Pons (tissue), 1 donor: ENCODE measurements at regions not wholly inside any gene's neighbourhood (a gene's known extent, or its start where the extent isn't known, plus 50 kb on each side); places are given as distances from the start of the nearest gene placed in this dataset.
A peak's percentile ranks its signal among the peaks of the same experiment; 100 is the strongest.

ENCODE experiments used
- DNase-seq: peaks from one replicate; pipeline ENCODE4 v3.0.0-alpha.2; 2016; ENCODE audit warnings: low spot score

DNA sequence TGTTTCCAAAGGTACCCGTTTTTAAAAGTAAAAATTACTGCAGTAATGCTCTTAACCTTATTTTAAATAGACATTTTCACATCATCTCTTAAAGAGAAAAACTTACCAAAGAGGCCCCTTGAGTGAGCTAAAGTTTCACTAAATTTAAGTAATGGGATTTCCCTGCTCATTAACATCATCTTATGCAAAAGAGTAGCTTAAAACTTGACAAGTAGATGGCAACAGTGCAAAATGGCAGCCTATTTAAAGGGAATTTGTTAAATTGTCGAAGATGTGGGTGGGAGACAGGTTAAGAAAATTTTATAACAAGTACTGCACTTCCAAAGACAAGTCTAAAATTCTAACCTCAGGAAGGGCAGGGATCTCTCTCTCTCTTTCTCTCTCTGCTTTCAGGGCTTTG lies 271.7 kb upstream of the LDB2 start:
- DNase-seq = no peak

GRCh38 chr4:17169699-17170098 lies 271.3 kb upstream of the LDB2 start:
- no peak for DNase-seq

- peak; percentile 19 for DNase-seq
Observed at GRCh38 chr4:17168571-17168970, 270.1 kb upstream of the LDB2 start.

DNA sequence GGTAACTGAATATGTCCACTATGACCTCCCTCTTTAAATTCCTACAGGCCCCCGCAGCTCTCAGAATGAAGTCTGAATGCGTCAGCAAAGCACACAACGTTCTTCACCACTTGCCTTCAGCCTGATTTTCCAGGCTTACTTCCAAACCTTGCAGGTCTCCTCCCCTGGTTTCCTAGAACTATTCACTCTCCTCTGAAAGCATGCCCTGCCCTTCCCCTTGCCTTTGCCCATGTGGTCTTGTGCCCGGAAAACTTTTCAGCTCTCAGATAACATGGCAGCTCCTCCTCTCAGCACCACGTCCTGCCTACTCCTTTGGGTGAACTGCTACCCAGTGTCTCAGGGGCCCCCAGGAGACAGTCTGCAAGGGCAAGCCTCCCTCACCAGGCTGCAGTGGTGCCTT lies 268.5 kb upstream of the LDB2 start:
- DNase-seq = peak; percentile 38

GRCh38 chr4:17165286-17165685 lies 266.8 kb upstream of the LDB2 start:
- DNase-seq = no peak

- DNase-seq = no peak
Observed at GRCh38 chr4:17164666-17165065, 266.2 kb upstream of the LDB2 start.

DNA sequence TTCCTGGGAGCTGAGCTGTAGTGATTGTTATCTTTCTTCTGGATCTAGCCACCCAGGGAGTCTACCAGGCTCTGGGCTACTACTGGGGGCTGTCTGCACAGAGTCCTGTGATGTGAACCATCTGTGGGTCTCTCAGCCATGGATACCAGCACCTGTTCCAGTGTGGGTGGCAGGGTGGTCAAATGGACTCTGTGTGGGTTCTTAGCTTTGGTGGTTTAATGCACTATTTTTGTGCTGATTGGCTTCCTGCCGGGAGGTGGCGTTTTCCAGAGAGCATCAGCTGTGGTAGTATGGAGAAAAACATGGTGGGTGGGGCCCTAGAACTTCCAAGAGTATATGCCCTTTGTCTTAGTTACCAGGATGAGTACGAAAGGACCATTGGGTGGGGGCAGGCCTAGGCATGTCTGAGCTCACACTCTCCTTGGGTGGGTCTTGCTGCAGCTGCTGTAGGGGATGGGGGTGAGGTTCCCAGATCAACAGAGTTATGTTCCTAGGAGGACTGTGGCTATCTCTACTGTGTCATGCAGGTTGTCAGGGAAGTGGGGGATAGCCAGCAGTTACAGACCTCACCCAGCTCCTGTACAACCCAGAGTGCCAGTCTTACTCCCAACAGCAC lies 264.8 kb upstream of the LDB2 start:
- no peak for DNase-seq

- DNase-seq = no peak
Observed at GRCh38 chr4:17157304-17157703, 258.9 kb upstream of the LDB2 start.

GRCh38 chr4:17155486-17155885 lies 257.0 kb upstream of the LDB2 start:
- no peak for DNase-seq

DNA sequence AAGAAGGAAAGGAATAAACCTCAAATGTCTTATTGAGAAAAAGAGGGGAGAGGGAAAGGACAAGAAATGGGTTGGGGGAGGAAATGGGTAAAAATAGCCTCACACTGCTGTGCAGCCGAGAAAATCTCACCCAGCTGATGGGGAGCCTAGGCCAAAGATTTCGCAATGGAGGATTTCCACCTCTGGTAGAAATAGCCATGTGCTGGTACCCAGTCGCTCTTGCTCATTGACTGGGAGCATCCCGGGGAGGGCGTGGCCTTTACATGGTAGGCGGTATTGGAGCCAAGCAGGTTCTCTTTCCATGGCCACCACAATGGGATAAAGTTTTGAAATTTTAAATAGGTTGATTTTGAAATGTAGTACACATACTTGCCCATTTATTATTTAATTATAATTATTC lies 255.1 kb upstream of the LDB2 start:
- no peak for DNase-seq

GRCh38 chr4:17152941-17153540 lies 254.6 kb upstream of the LDB2 start:
- no peak for DNase-seq

DNA sequence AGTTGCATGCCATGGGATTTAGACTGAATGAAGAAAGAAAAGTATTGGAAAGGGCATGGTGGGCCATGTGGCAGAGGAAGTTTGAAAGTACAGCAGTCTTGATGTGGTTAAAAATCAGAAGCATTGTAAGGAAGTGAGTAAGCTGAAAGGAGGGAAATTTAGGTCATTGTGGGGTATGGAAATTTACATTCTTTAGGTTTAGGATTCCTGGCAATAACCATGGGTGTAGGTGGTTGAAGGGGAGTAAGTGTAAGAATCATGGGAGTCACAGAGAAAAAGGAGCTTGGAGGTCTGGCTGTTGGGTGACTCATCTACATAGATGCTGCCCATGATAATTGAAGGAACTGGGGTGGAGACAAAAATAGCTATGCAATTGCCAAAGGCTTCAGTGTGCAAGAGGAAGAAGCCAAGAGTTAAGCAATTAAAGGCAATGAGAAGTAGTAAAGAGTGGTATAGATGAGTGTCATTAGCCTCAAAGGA lies 243.8 kb upstream of the LDB2 start:
- DNase-seq = no peak

DNA sequence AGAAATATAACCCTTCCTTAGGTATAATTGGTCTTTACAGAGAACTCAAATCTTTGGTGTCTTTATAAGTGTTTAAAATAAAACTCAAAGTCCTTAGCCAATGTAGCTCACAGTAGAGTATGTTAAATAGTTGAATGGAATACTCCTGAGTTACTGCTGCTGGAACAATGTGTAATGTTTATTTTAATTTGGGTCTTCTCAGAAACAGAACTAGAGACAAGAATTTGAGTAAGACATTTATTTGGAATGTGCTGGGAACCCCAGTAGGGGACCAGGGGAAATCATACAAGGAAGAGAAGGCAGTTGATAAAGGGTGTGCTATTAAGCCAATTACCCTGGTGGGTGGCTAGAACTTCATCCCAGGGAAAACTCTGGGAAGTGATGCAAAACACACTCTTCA lies 240.4 kb upstream of the LDB2 start:
- no peak for DNase-seq

DNA sequence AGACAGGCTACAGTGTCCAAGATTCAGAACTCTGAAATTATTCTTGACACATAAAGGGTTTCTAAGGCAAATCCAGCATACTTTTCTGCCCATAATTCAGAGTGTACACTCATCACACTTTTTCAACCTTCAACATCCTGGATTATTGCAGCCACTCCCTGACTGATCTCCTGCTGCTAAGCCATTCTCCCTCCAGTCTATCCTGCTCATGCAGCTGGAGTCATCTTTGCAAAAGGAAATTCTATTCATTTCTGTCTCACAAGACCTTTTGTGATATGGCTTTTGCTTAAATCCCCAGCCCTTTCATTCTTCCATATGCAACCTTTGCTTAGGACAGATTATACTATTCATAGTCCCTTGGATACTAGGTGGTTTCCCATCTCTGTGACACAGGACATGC lies 236.1 kb upstream of the LDB2 start:
- DNase-seq = no peak

DNA sequence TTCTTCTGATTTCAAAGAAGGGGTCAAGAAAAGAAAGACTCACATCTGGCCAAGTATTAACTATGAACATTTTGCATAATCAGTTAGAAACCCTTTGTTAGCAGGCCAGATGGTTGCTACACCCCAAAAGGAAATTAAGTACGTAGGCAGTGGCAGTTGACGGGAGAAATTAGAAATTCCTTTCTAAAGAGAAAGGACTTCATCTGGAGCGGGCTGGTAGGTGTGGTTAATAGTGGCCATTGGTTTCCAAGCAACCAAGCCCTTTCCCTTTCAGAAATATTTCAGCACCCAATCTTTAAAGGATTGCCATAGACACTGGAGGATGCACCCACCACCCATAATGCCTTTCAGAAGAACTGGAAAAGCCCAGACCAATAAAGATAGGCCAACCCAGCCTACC lies 235.7 kb upstream of the LDB2 start:
- DNase-seq = no peak

DNA sequence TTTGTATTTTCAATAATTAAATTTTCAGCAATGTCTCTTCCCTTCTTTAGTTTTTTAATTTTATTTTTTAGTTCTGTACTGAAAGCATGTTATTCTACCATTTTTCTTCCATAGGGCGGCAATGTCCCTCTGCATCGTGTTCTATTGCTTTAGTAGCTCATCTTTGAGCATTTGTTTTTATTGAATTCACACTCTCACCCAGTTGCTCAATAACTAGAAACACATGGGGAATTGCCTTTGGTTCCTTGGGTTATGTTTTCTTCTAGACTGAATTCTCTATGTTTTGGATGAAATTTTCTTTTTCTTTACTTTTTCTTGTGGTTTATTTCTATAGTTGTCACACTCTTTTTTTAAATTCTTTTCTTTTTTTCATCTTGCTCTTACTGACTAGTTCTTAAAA lies 233.8 kb upstream of the LDB2 start:
- DNase-seq = no peak

- DNase-seq = no peak
Observed at GRCh38 chr4:17128268-17128667, 229.8 kb upstream of the LDB2 start.

GRCh38 chr4:17126321-17126966 lies 228.0 kb upstream of the LDB2 start:
- no peak for DNase-seq

- no peak for DNase-seq
Observed at GRCh38 chr4:17124767-17125166, 226.3 kb upstream of the LDB2 start.

DNA sequence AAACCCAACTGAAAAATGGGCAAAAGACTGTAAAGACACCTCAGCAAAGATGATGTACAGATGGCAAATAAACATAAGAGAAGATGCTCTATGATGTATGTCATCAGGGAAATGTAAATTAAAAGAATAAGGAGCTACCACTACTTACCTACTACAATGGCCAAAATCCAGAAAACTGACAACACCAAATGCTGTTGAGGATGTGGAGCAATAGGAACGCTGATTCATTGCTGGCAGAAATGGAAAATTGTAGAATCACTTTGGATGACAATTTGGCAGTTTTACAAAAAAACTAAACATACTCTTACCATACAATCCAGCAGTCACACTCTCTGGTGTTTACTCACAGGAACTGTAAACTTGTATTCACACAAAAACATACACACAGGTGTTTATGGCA lies 222.3 kb upstream of the LDB2 start:
- no peak for DNase-seq

- no peak for DNase-seq
Observed at GRCh38 chr4:17117746-17118145, 219.3 kb upstream of the LDB2 start.

DNA sequence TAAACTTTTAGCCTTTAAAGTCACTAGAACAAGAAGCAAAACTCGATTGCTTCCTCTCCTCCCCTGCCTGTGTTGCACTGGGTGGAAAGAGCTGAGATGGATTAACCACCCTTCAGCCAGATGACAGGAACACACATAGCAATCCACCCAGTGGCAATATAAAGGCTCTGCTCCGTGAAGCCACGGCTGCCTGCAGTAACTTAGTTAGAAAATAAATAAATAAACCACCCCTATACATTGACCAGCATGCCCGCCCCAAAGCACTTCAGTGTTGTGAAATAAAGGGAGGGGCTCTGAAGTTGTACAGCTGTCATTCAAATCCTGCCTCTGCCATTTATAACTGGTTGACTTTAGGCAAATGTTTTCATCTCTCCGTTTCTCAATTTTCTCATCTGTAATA lies 217.1 kb upstream of the LDB2 start:
- DNase-seq = no peak

- DNase-seq = peak; percentile 36
Observed at GRCh38 chr4:17112292-17112659, 213.8 kb upstream of the LDB2 start.

DNA sequence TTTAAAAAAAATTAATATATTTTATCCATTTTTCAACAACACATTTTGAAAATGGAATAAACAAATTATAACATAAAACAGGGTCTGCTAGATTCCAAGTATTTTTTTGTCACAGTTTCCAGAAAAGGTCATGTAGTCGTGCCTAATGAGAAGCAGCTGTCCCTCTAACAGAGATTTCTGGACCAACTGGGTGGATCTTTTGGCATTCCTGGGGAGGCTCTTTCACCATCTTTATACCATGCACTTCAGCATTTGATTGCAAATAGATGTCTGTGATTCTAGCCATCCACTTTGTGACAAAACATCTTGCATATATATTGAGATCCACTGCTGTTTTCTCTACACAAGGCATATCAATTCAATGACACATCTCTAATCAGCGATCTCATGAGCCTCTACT lies 210.7 kb upstream of the LDB2 start:
- no peak for DNase-seq
